ENCODE measurements at regions not wholly inside any gene's neighbourhood (a gene's known extent, or its start where the extent isn't known, plus 50 kb on each side); places are given as distances from the start of the nearest gene placed in this dataset.

GRCh38 chr5:104353371-104353770 is 790.8 kb upstream of the NUDT12 start:
- Mint-ChIP-seq H3K36me3 (ENCODE audit: low read depth, unreplicated experiment) (no peaks in the 10 kb centered on the region), H3K27ac (ENCODE audit: unreplicated experiment) (no peak overlapping the region), H3K4me3 (ENCODE audit: unreplicated experiment) (no peak overlapping the region), H3K9me3 (ENCODE audit: unreplicated experiment) (peaks cover 3% of the 10 kb centered on the region), H3K27me3 (ENCODE audit: low read depth, unreplicated experiment) (no peaks in the 10 kb centered on the region), H3K4me1 (ENCODE audit: low read depth, unreplicated experiment) (no peaks in the 10 kb centered on the region)
- no peak for FAIRE-seq
- H3K36me3 ChIP-seq (ENCODE audit: insufficient read depth, low read length), result no peaks in the 10 kb centered on the region
- H3K4me3 ChIP-seq (ENCODE audit: insufficient read depth, low read depth, low read length), result no peak overlapping the region
- no peaks in the 10 kb centered on the region for H3K27me3 ChIP-seq (ENCODE audit: insufficient read depth, low read length)
- H3K9me3 ChIP-seq (ENCODE audit: insufficient read depth, low read depth, low read length), result no peaks in the 10 kb centered on the region
- H3K4me2 ChIP-seq (ENCODE audit: low read length), result no peak overlapping the region
- H3K27ac ChIP-seq (ENCODE audit: low read depth, low read length), result no peak overlapping the region
- no peaks in the 10 kb centered on the region for H3K4me1 ChIP-seq (ENCODE audit: insufficient read depth, low read length)
- H3K79me2 ChIP-seq (ENCODE audit: insufficient read depth, low read length), result no peaks in the 10 kb centered on the region
- no peak overlapping the region for H3K9ac ChIP-seq (ENCODE audit: low read length)
- no peaks in the 10 kb centered on the region for H4K20me1 ChIP-seq (ENCODE audit: insufficient read depth, low read length)
- DNase-seq (ENCODE audit: low read depth), result no peak
- TF ChIP-seq CTCF (IDR thresholded peaks at IDR 0.05; ENCODE audit: insufficient read depth, low read depth, low read length) (no peak), EZH2 (IDR thresholded peaks at IDR 0.05; ENCODE audit: insufficient read depth, low read length) (no peak)
- H2AFZ ChIP-seq (ENCODE audit: low read depth, low read length), result no peak overlapping the region

- no peaks in the 10 kb centered on the region for H3K36me3 Mint-ChIP-seq (ENCODE audit: low read depth, unreplicated experiment)
- Histone ChIP-seq H2AFZ (ENCODE audit: low read depth, low read length) (no peak overlapping the region), H3K27ac (ENCODE audit: low read depth, low read length) (no peak overlapping the region), H3K4me1 (ENCODE audit: insufficient read depth, low read length) (no peaks in the 10 kb centered on the region), H3K9ac (ENCODE audit: low read length) (no peak overlapping the region), H3K4me3 (ENCODE audit: insufficient read depth, low read depth, low read length) (no peak overlapping the region), H4K20me1 (ENCODE audit: insufficient read depth, low read length) (no peaks in the 10 kb centered on the region), H3K79me2 (ENCODE audit: insufficient read depth, low read length) (no peaks in the 10 kb centered on the region), H3K4me2 (ENCODE audit: low read length) (no peak overlapping the region), H3K27me3 (ENCODE audit: insufficient read depth, low read length) (no peaks in the 10 kb centered on the region), H3K9me3 (ENCODE audit: insufficient read depth, low read depth, low read length) (no peaks in the 10 kb centered on the region), H3K36me3 (ENCODE audit: insufficient read depth, low read length) (no peaks in the 10 kb centered on the region)
- H3K27me3 Mint-ChIP-seq (ENCODE audit: low read depth, unreplicated experiment), result no peaks in the 10 kb centered on the region
- no peaks in the 10 kb centered on the region for H3K4me1 Mint-ChIP-seq (ENCODE audit: low read depth, unreplicated experiment)
- H3K4me3 Mint-ChIP-seq (ENCODE audit: unreplicated experiment), result no peak overlapping the region
- FAIRE-seq (no peak), DNase-seq (ENCODE audit: low read depth) (no peak)
- no peak for TF ChIP-seq CTCF (IDR thresholded peaks at IDR 0.05; ENCODE audit: insufficient read depth, low read depth, low read length)
- H3K9me3 Mint-ChIP-seq (ENCODE audit: unreplicated experiment), result peaks cover 3% of the 10 kb centered on the region
- no peak overlapping the region for H3K27ac Mint-ChIP-seq (ENCODE audit: unreplicated experiment)
Measured at GRCh38 chr5:104352954-104353353, 790.4 kb upstream of the NUDT12 start.

- FAIRE-seq (no peak), DNase-seq (ENCODE audit: low read depth) (peak; percentile 19)
- H4K20me1 ChIP-seq (ENCODE audit: insufficient read depth, low read length), result no peaks in the 10 kb centered on the region
- no peaks in the 10 kb centered on the region for H3K27me3 ChIP-seq (ENCODE audit: insufficient read depth, low read length)
- H3K4me1 ChIP-seq (ENCODE audit: insufficient read depth, low read length), result peaks cover 8% of the 10 kb centered on the region
- Mint-ChIP-seq H3K36me3 (ENCODE audit: low read depth, unreplicated experiment) (no peaks in the 10 kb centered on the region), H3K27me3 (ENCODE audit: low read depth, unreplicated experiment) (no peaks in the 10 kb centered on the region), H3K4me1 (ENCODE audit: low read depth, unreplicated experiment) (peaks cover 12% of the 10 kb centered on the region), H3K9me3 (ENCODE audit: unreplicated experiment) (peaks cover 3% of the 10 kb centered on the region), H3K27ac (ENCODE audit: unreplicated experiment) (no peak overlapping the region), H3K4me3 (ENCODE audit: unreplicated experiment) (no peak overlapping the region)
- no peak overlapping the region for H3K9ac ChIP-seq (ENCODE audit: low read length)
- no peaks in the 10 kb centered on the region for H3K36me3 ChIP-seq (ENCODE audit: insufficient read depth, low read length)
- no peak overlapping the region for H2AFZ ChIP-seq (ENCODE audit: low read depth, low read length)
- H3K27ac ChIP-seq (ENCODE audit: low read depth, low read length), result no peak overlapping the region
- H3K79me2 ChIP-seq (ENCODE audit: insufficient read depth, low read length), result no peaks in the 10 kb centered on the region
- H3K4me3 ChIP-seq (ENCODE audit: insufficient read depth, low read depth, low read length), result no peak overlapping the region
- peak; percentile 22 for TF ChIP-seq CTCF (IDR thresholded peaks at IDR 0.05; ENCODE audit: insufficient read depth, low read depth, low read length)
- no peak for TF ChIP-seq EZH2 (IDR thresholded peaks at IDR 0.05; ENCODE audit: insufficient read depth, low read length)
- H3K9me3 ChIP-seq (ENCODE audit: insufficient read depth, low read depth, low read length), result no peaks in the 10 kb centered on the region
- no peak overlapping the region for H3K4me2 ChIP-seq (ENCODE audit: low read length)
Measured at GRCh38 chr5:104347119-104347708, 784.6 kb upstream of the NUDT12 start.

All from astrocyte (in vitro differentiated cells and primary cell).